ENCODE measurements at regions not wholly inside any gene's neighbourhood (a gene's known extent, or its start where the extent isn't known, plus 50 kb on each side); places are given as distances from the start of the nearest gene placed in this dataset.
A peak's percentile ranks its signal among the peaks of the same experiment; 100 is the strongest.

- DNase-seq, result no peak
These were observed 53.8 kb upstream of the ASB18 start for GRCh38 chr2:236317938-236318396.

- no peak for DNase-seq
These were observed 54.2 kb upstream of the ASB18 start for GRCh38 chr2:236318401-236318800.

- no peak for DNase-seq
These were observed 54.8 kb upstream of the ASB18 start for GRCh38 chr2:236319036-236319435.

GRCh38 chr2:236321415-236321814 is 57.2 kb upstream of the ASB18 start:
- DNase-seq, result no peak

GRCh38 chr2:236333417-236334121 is 69.4 kb upstream of the ASB18 start:
- no peak for DNase-seq

- DNase-seq, result no peak
These were observed 70.1 kb upstream of the ASB18 start for GRCh38 chr2:236334122-236334876.

- DNase-seq, result no peak
These were observed 71.7 kb upstream of the ASB18 start for GRCh38 chr2:236335696-236336574.

- no peak for DNase-seq
These were observed 72.6 kb upstream of the ASB18 start for GRCh38 chr2:236336575-236337464.

- DNase-seq, result no peak
These were observed 73.5 kb upstream of the ASB18 start for GRCh38 chr2:236337465-236338325.

- DNase-seq, result no peak
These were observed 74.4 kb upstream of the ASB18 start for GRCh38 chr2:236338495-236339184.

- no peak for DNase-seq
These were observed 76.0 kb upstream of the ASB18 start for GRCh38 chr2:236340251-236340650.

GRCh38 chr2:236341067-236341466 is 76.9 kb upstream of the ASB18 start:
- no peak for DNase-seq

- DNase-seq, result no peak
These were observed 77.5 kb upstream of the ASB18 start for GRCh38 chr2:236341721-236342120.

GRCh38 chr2:236342507-236342906 is 78.3 kb upstream of the ASB18 start:
- DNase-seq, result no peak

- DNase-seq, result no peak
These were observed 78.7 kb upstream of the ASB18 start for GRCh38 chr2:236342951-236343350.

GRCh38 chr2:236343400-236344161 is 79.4 kb upstream of the ASB18 start:
- peak; percentile 28 to 42 for DNase-seq

- DNase-seq, result no peak
These were observed 80.2 kb upstream of the ASB18 start for GRCh38 chr2:236344446-236344845.

GRCh38 chr2:236345081-236345714 is 81.0 kb upstream of the ASB18 start:
- no peak for DNase-seq

- no peak for DNase-seq
These were observed 82.2 kb upstream of the ASB18 start for GRCh38 chr2:236346366-236346765.
